H9 (cell line): ENCODE measurements at regions not wholly inside any gene's neighbourhood (a gene's known extent, or its start where the extent isn't known, plus 50 kb on each side); places are given as distances from the start of the nearest gene placed in this dataset.

ENCODE experiments used
- DNase-seq: peaks from one replicate; pipeline ENCODE4 v3.0.0-alpha.2; 2017
- H2AFZ ChIP-seq: one replicate; pipeline ENCODE4 v1.6.1; 2013; ENCODE audit warnings: mild to moderate bottlenecking, low read length, control low read depth, moderate library complexity
- H2AK5ac ChIP-seq: 2 replicates; pipeline ENCODE4 v1.6.1; 2013; ENCODE audit warnings: low read length, control low read depth, mixed read lengths; ENCODE audit not compliant: insufficient read length
- H2BK120ac ChIP-seq: one replicate; pipeline ENCODE4 v1.6.1; 2013; ENCODE audit warnings: low read depth, mild to moderate bottlenecking, low read length, control low read depth, inconsistent platforms; ENCODE audit not compliant: poor library complexity, severe bottlenecking
- H2BK12ac ChIP-seq: 2 replicates; pipeline ENCODE4 v1.6.1; 2013; ENCODE audit warnings: low read length, control low read depth, mixed read lengths, low read depth; ENCODE audit not compliant: insufficient read length
- H2BK15ac ChIP-seq: 2 replicates; pipeline ENCODE4 v1.6.1; 2013; ENCODE audit warnings: low read depth, low read length, control low read depth
- H2BK20ac ChIP-seq: one replicate; pipeline ENCODE4 v1.6.1; 2013; ENCODE audit warnings: low read depth, mild to moderate bottlenecking, low read length, control low read depth, inconsistent platforms; ENCODE audit not compliant: poor library complexity, severe bottlenecking
- H2BK5ac ChIP-seq: 2 replicates; pipeline ENCODE4 v1.6.1; 2013; ENCODE audit warnings: low read length, control low read depth, mixed read lengths; ENCODE audit not compliant: insufficient read length
- H3K14ac ChIP-seq: 2 replicates; pipeline ENCODE4 v1.6.1; 2013; ENCODE audit warnings: low read length, control low read depth; ENCODE audit not compliant: insufficient read depth
- H3K18ac ChIP-seq: 2 replicates; pipeline ENCODE4 v1.6.1; 2013; ENCODE audit warnings: low read depth, mild to moderate bottlenecking, mixed read lengths, low read length, control low read depth; ENCODE audit not compliant: insufficient read length
- H3K23ac ChIP-seq: 2 replicates; pipeline ENCODE4 v1.6.1; 2013; ENCODE audit warnings: low read length, control low read depth, mixed read lengths, low read depth; ENCODE audit not compliant: insufficient read length
- H3K23me2 ChIP-seq: 2 replicates; pipeline ENCODE4 v1.6.1; 2013; ENCODE audit warnings: low read depth, mild to moderate bottlenecking, mixed read lengths, low read length, control low read depth; ENCODE audit not compliant: insufficient read length, poor library complexity, severe bottlenecking
- H3K27ac ChIP-seq: 2 replicates; pipeline ENCODE4 v1.5.1; 2013; ENCODE audit warnings: low read length, control low read depth, mixed read lengths, low read depth; ENCODE audit not compliant: insufficient read length
- H3K27me3 ChIP-seq: 2 replicates; pipeline ENCODE4 v1.6.1; 2013; ENCODE audit warnings: low read length, control low read depth, inconsistent platforms; ENCODE audit not compliant: insufficient read depth
- H3K4ac ChIP-seq: 2 replicates; pipeline ENCODE4 v1.6.1; 2013; ENCODE audit warnings: low read depth, mild to moderate bottlenecking, control low read depth, inconsistent platforms, low read length, moderate library complexity
- H3K4me1 ChIP-seq: 2 replicates; pipeline ENCODE4 v1.6.1; 2013; ENCODE audit warnings: low read length, control low read depth, inconsistent platforms; ENCODE audit not compliant: insufficient read depth
- H3K4me2 ChIP-seq: 2 replicates; pipeline ENCODE4 v1.6.1; 2013; ENCODE audit warnings: low read length, control low read depth, mixed read lengths; ENCODE audit not compliant: insufficient read length, insufficient read depth
- H3K56ac ChIP-seq: 2 replicates; pipeline ENCODE4 v1.6.1; 2013; ENCODE audit warnings: low read depth, mild to moderate bottlenecking, mixed read lengths, low read length, control low read depth; ENCODE audit not compliant: insufficient read length
- H3K79me1 ChIP-seq: 2 replicates; pipeline ENCODE4 v1.6.1; 2013; ENCODE audit warnings: low read depth, mild to moderate bottlenecking, moderate library complexity, low read length, control low read depth, inconsistent platforms; ENCODE audit not compliant: insufficient read depth, poor library complexity, severe bottlenecking
- H3K79me2 ChIP-seq: 2 replicates; pipeline ENCODE4 v1.6.1; 2013; ENCODE audit warnings: low read length, control low read depth, inconsistent platforms; ENCODE audit not compliant: insufficient read depth
- H3K9ac ChIP-seq: 2 replicates; pipeline ENCODE4 v1.6.1; 2013; ENCODE audit warnings: low read length, control low read depth, mixed read lengths; ENCODE audit not compliant: insufficient read length; ENCODE audit errors: extremely low read depth
- H3K9me3 ChIP-seq: one replicate; pipeline ENCODE4 v1.6.1; 2013; ENCODE audit warnings: low read depth, low read length, inconsistent platforms; ENCODE audit not compliant: control insufficient read depth
- H3T11ph ChIP-seq: one replicate; pipeline ENCODE4 v1.6.1; 2013; ENCODE audit warnings: mild to moderate bottlenecking, low read length, control low read depth, inconsistent platforms
- H4K20me1 ChIP-seq: one replicate; pipeline ENCODE4 v1.6.1; 2013; ENCODE audit not compliant: control insufficient read depth, insufficient read length, insufficient read depth
- H4K5ac ChIP-seq: 2 replicates; pipeline ENCODE4 v1.6.1; 2013; ENCODE audit warnings: low read depth, mild to moderate bottlenecking, mixed read lengths, low read length, control low read depth; ENCODE audit not compliant: insufficient read length
- H4K8ac ChIP-seq: replicated peaks from 2 replicates; pipeline ENCODE4 v1.6.1; 2013; ENCODE audit warnings: low read length, control low read depth, mixed read lengths, low read depth; ENCODE audit not compliant: insufficient read length
- H4K91ac ChIP-seq: 2 replicates; pipeline ENCODE4 v1.6.1; 2013; ENCODE audit warnings: low read depth, mild to moderate bottlenecking, moderate library complexity, mixed read lengths, low read length, control low read depth; ENCODE audit not compliant: insufficient read length
- H3K27ac Mint-ChIP-seq, 3 experiments: 2 replicates in 2 of 3; 3 replicates in 1 of 3; pipeline ENCODE4 v1.8.0; 2020 to 2021; ENCODE audit warnings: mixed read lengths in 3 of 3, mild to moderate bottlenecking in 1 of 3, moderate library complexity in 1 of 3
- H3K27me3 Mint-ChIP-seq: 2 replicates; pipeline ENCODE4 v1.8.0; 2021; ENCODE audit warnings: low read depth, mild to moderate bottlenecking, moderate library complexity, mixed read lengths
- H3K36me3 Mint-ChIP-seq, 3 experiments: 2 replicates in 2 of 3; 3 replicates in 1 of 3; pipeline ENCODE4 v1.8.0; 2020 to 2021; ENCODE audit warnings: low read depth in 3 of 3, mixed read lengths in 3 of 3; ENCODE audit not compliant: insufficient read depth in 1 of 3
- H3K4me1 Mint-ChIP-seq, 2 experiments: 2 replicates each; pipeline ENCODE4 v1.8.0; 2020; ENCODE audit warnings: mixed read lengths in 2 of 2
- H3K4me3 Mint-ChIP-seq, 2 experiments: 2 replicates in 1 of 2; 3 replicates in 1 of 2; pipeline ENCODE4 v1.8.0; 2020 to 2021; ENCODE audit warnings: mild to moderate bottlenecking in 2 of 2, mixed read lengths in 2 of 2, moderate library complexity in 1 of 2
- H3K9me3 Mint-ChIP-seq, 2 experiments: 2 replicates in 1 of 2; 3 replicates in 1 of 2; pipeline ENCODE4 v1.8.0; 2020; ENCODE audit warnings: mild to moderate bottlenecking in 2 of 2, mixed read lengths in 2 of 2, moderate library complexity in 1 of 2
- WGBS: extraction: QIAGEN DNeasy Blood & Tissue Kit; methylation state at CpG from one replicate; pipeline ENCODE4 v1.1.7; 2013; ENCODE audit warnings: missing lambda C conversion rate, low lambda C conversion rate, mixed read lengths; ENCODE audit not compliant: insufficient read length; ENCODE audit errors: extremely low coverage; 5-methylcytosine and 5-hydroxymethylcytosine counted together
- TF ChIP-seq, protein P1 (sequence below): fragments of 200-600 bp; sonication (generic); conservative IDR thresholded peaks from 3 replicates; pipeline ENCODE4 v1.8.0; 2021; ENCODE audit warnings: antibody characterized with exemption, mild to moderate bottlenecking

DNA sequence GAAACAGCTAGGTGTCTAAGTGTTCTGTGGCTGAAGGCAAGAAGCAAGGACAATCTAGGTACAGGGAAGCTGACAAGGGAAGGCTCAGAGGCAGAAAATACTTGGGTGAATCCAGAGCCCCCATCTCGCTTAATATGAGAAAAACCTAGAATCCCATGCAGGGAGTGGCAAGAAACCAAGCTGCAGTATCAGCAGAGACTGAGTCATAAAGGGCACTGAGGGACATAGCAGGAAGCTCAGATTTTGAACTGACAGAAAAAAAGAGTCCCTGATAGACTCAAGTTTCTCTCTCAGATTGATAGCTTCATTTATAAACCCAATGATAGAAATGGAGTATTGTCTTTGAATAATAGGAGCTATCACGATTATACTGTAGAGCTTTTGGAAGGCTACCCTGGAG, 77.3 kb upstream of the KCNJ15 start:
- no peaks in the 10 kb centered on the region for H3K27me3 Mint-ChIP-seq
- Histone ChIP-seq H2BK15ac (no peak overlapping the region), H3K9ac (no peak overlapping the region), H3K4me2 (no peak overlapping the region), H4K5ac (no peak overlapping the region), H3K27ac (no peak overlapping the region), H2AK5ac (no peak overlapping the region), H2BK20ac (no peak overlapping the region), H4K91ac (no peak overlapping the region), H3K79me1 (no peaks in the 10 kb centered on the region), H3K4ac (no peak overlapping the region), H3K9me3 (no peaks in the 10 kb centered on the region), H3T11ph (no peak overlapping the region), H3K14ac (no peak overlapping the region), H3K4me1 (no peaks in the 10 kb centered on the region), H3K56ac (no peak overlapping the region), H3K23ac (no peak overlapping the region), H4K20me1 (no peaks in the 10 kb centered on the region), H4K8ac (no peak overlapping the region), H2BK120ac (no peak overlapping the region), H3K23me2 (no peaks in the 10 kb centered on the region), H2BK12ac (no peak overlapping the region), H3K27me3 (no peaks in the 10 kb centered on the region), H2AFZ (no peak overlapping the region), H2BK5ac (no peak overlapping the region), H3K18ac (no peak overlapping the region), H3K79me2 (no peaks in the 10 kb centered on the region)
- H3K4me1 Mint-ChIP-seq, result peaks cover 3 to 8% of the 10 kb centered on the region in 2 experiments; a peak in 3 of 4 replicates
- WGBS, result no CpG with 5 or more reads among the region's 2 CpGs
- no peak for DNase-seq
- no peaks in the 10 kb centered on the region for H3K36me3 Mint-ChIP-seq
- H3K4me3 Mint-ChIP-seq, result no peak overlapping the region
- H3K27ac Mint-ChIP-seq, result no peak overlapping the region
- H3K9me3 Mint-ChIP-seq, result peaks cover 0 to 3% of the 10 kb centered on the region in 2 experiments; a peak in 2 of 5 replicates
- TF ChIP-seq, protein P1, sequence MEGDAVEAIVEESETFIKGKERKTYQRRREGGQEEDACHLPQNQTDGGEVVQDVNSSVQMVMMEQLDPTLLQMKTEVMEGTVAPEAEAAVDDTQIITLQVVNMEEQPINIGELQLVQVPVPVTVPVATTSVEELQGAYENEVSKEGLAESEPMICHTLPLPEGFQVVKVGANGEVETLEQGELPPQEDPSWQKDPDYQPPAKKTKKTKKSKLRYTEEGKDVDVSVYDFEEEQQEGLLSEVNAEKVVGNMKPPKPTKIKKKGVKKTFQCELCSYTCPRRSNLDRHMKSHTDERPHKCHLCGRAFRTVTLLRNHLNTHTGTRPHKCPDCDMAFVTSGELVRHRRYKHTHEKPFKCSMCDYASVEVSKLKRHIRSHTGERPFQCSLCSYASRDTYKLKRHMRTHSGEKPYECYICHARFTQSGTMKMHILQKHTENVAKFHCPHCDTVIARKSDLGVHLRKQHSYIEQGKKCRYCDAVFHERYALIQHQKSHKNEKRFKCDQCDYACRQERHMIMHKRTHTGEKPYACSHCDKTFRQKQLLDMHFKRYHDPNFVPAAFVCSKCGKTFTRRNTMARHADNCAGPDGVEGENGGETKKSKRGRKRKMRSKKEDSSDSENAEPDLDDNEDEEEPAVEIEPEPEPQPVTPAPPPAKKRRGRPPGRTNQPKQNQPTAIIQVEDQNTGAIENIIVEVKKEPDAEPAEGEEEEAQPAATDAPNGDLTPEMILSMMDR, result no peak
